ENCODE measurements at regions not wholly inside any gene's neighbourhood (a gene's known extent, or its start where the extent isn't known, plus 50 kb on each side); places are given as distances from the start of the nearest gene placed in this dataset.

- TF ChIP-seq POLR2AphosphoS5 (IDR thresholded peaks at IDR 0.05; ENCODE audit: borderline replicate concordance, low read depth, low read length) = no peak
- TF ChIP-seq EZH2 (IDR thresholded peaks at IDR 0.05) = no peak
Observed at GRCh38 chr16:79786389-79786788, 185.9 kb upstream of the MAF start.
